HG03432 (cell line): ENCODE measurements at regions not wholly inside any gene's neighbourhood (a gene's known extent, or its start where the extent isn't known, plus 50 kb on each side); places are given as distances from the start of the nearest gene placed in this dataset.

Experiments used
- ATAC-seq: cut with Tn5 transposase; IDR thresholded peaks from one replicate; pipeline ENCODE4 v1.9.1; 2021; ENCODE audit warnings: mild to moderate bottlenecking, moderate library complexity; ENCODE audit not compliant: unreplicated experiment

GRCh38 chr4:111635646-111636045, 509.6 kb upstream of the FAM241A start:
- no peak for ATAC-seq

GRCh38 chr4:111636961-111637585, 508.2 kb upstream of the FAM241A start:
- ATAC-seq, result no peak

- ATAC-seq, result no peak
These were observed 506.0 kb upstream of the FAM241A start for GRCh38 chr4:111639120-111639690.

GRCh38 chr4:111639876-111640275, 505.4 kb upstream of the FAM241A start:
- no peak for ATAC-seq

- ATAC-seq, result peak; percentile 97
These were observed 503.3 kb upstream of the FAM241A start for GRCh38 chr4:111641813-111642579.

- ATAC-seq, result no peak
These were observed 497.2 kb upstream of the FAM241A start for GRCh38 chr4:111648056-111648455.

GRCh38 chr4:111649308-111649707, 495.9 kb upstream of the FAM241A start:
- ATAC-seq, result peak; percentile 64

GRCh38 chr4:111650146-111650545, 495.1 kb upstream of the FAM241A start:
- ATAC-seq, result no peak

- no peak for ATAC-seq
These were observed 494.6 kb upstream of the FAM241A start for GRCh38 chr4:111650674-111651086.

- ATAC-seq, result no peak
These were observed 493.0 kb upstream of the FAM241A start for GRCh38 chr4:111652236-111652635.

GRCh38 chr4:111652986-111653385, 492.3 kb upstream of the FAM241A start:
- ATAC-seq, result no peak

GRCh38 chr4:111662496-111662895, 482.8 kb upstream of the FAM241A start:
- no peak for ATAC-seq

GRCh38 chr4:111664308-111664945, 480.8 kb upstream of the FAM241A start:
- no peak for ATAC-seq

- ATAC-seq, result no peak
These were observed 478.4 kb upstream of the FAM241A start for GRCh38 chr4:111666826-111667360.

- ATAC-seq, result no peak
These were observed 473.5 kb upstream of the FAM241A start for GRCh38 chr4:111671756-111672155.

GRCh38 chr4:111675746-111676145, 469.5 kb upstream of the FAM241A start:
- ATAC-seq, result no peak

- no peak for ATAC-seq
These were observed 468.7 kb upstream of the FAM241A start for GRCh38 chr4:111676533-111676932.

GRCh38 chr4:111678479-111678878, 466.8 kb upstream of the FAM241A start:
- ATAC-seq, result no peak

- ATAC-seq, result no peak
These were observed 466.3 kb upstream of the FAM241A start for GRCh38 chr4:111678908-111679307.

- no peak for ATAC-seq
These were observed 464.0 kb upstream of the FAM241A start for GRCh38 chr4:111681270-111681669.

GRCh38 chr4:111681751-111682150, 463.5 kb upstream of the FAM241A start:
- ATAC-seq, result no peak
